Inflammatory macrophage treated with lipopolysaccharide for 1 hour (primary cell): ENCODE measurements at regions not wholly inside any gene's neighbourhood (a gene's known extent, or its start where the extent isn't known, plus 50 kb on each side); places are given as distances from the start of the nearest gene placed in this dataset.

ENCODE experiments used
- DNase-seq, 2 donors: peaks; one replicate each; pipeline ENCODE4 v3.0.0-alpha.2; 2020 to 2022

DNA sequence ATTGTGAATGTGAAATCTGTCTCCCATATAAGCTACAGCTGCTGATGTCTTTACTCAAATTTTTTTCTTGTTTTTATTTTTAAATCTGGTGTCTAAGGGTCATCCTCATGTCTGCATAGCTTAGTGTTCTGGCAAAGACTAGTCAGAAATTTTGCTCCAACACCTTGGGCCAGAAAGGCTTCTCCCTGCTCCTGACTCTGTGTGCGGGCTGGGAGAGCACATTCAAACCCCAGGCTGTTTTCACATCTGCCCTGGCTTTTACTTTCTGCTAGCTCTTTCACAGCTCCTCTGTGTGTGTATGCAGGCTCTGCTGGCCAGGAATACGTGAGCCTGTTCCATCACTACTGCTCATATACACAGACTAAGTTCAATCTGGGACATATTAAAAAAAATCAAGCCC, 102.9 kb upstream of the RIOK3 start:
- no peak for DNase-seq

DNA sequence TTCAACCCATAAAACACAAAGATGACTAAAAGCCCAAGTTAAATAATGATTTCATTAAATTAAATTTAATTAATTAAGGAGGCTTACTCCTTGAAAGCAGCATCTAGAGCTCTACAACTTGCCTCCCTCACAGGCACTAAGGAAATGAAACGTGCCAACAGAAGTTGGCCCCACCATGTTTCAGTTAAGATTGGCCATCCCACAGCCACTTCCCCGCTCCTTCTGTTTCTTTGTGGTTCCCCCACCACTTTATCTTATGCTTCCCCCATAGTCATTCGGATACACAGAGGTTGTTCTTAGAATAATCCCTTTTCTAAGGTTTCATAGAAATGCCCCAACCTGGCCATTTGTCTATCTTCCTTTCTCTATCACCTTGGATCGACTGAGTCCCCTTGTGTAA, 101.6 kb upstream of the RIOK3 start:
- DNase-seq = no peak

DNA sequence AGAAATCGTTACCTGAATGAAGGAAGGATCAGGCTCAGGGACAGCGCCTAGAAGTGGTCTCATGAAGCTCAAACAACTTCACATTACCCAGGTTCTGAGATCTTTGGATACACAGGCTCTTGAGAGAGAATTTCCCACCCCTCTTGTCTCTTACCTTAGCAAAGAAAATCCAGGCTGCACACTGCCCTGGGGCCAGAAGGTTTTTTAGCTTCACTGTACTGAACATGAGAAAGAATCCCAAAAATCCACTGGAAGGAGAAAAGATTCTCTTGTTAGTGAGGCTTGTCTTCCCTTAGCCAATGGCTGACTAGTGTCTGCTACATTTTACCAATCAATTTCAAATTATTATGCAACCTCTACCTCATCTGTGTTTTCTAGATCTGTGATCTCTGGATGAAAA, 101.0 kb upstream of the RIOK3 start:
- no peak for DNase-seq

DNA sequence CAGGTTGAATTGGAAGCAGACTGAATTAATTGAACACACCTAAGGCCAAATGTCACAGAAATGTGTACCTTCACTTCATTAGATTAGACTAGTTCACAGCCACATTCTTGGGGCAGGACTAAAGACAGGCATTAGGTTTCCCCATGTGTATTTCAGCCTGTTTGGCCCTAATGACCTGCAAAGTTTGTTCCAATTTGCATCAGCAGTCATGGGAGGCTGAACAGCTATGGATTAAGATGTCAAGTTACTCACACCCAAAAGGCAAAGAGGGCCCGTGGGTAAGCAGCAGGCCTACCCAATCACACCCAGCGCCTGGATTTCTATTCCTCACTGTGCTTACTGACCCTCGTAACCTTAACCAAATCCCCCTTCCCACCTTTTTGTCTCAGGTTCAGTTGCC, 99.6 kb upstream of the RIOK3 start:
- no peak for DNase-seq

DNA sequence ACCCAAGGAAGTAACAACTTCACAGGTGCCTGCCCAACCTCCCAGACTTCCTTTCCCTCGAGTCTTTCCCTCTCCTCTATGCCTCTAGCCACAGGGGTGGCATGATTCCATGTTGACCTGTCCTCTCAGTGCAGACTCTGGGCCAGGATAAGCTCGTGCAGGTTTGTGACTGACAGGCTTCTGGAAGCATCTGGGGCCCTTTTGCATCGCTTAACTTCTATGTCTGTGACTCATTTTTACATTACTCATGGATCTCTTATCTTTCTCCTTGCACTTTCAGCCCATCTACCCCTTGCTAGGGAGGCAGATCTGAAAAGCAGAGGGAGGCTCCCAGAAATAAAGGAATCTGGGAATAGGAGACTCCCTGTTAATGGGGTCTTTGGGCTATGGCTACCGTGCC, 98.5 kb upstream of the RIOK3 start:
- no peak for DNase-seq

DNA sequence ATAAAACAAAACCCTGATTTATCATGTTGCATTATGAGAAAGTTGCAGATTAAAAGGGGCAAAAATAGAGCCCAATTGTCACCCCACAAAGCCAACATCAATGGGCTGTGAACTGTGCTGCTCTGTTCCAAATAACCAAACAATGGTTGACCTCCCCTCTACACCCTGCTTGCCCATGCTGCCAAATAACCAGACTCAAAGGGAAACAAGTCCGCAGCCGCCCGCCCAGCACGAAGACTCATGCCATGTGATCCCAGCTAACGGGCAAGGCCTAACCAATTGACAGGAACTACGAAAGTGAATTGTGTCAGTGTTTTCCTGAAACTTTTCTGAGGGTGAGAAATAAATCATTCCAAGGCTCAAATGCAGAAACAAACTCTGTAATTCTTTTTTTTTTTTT, 97.9 kb upstream of the RIOK3 start:
- DNase-seq = no peak

DNA sequence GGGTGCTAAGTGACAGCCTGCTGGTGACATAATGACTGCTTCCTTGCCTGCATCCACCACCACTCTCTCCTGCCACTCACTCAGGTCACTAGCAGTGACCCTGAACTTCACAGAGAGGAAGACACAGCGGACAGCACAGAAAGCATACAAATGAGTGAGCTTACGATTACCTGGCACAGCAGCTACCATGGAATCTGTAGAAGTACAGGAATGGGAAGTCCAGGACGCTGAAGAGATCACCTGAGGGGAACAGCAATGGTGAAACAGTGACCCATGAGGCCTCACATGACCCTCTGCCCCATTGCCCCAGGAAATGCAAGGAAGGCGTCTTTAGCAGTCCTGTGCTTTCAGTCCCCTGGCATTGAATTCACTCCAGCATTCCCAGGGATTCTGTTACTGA, 96.7 kb upstream of the RIOK3 start:
- no peak for DNase-seq

DNA sequence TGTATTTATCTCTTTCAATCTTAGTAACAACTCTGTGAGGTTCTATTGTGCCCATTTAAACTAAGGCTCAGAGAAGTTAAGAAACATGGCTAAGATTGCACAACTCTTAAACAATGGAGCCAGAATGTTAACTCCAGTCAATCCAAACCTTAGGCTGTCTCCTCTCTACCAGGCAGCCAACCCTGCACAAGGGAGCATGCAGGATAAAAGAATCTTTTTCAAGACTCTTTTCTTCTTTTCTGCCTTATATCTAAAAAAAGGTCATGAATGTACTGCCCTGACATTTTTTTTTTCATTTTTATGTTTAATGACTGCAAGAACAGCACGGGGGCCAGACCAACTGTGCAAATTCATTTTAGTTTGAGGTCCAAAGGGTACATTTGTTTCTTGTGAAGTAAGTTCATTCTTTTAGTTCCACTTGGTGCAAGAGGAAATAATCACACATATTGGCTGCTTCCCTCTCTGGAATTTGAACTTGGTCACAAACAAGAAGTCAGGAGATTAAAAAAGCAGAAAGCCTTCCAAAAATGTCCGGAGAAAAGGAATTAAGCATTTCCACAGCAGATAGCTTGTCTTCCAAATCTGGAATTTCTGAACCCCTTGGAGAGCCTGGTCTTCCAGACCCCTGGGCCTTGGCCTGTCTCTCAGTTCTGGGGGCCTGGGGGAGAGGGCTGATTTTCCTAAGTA, 96.0 kb upstream of the RIOK3 start:
- no peak for DNase-seq

DNA sequence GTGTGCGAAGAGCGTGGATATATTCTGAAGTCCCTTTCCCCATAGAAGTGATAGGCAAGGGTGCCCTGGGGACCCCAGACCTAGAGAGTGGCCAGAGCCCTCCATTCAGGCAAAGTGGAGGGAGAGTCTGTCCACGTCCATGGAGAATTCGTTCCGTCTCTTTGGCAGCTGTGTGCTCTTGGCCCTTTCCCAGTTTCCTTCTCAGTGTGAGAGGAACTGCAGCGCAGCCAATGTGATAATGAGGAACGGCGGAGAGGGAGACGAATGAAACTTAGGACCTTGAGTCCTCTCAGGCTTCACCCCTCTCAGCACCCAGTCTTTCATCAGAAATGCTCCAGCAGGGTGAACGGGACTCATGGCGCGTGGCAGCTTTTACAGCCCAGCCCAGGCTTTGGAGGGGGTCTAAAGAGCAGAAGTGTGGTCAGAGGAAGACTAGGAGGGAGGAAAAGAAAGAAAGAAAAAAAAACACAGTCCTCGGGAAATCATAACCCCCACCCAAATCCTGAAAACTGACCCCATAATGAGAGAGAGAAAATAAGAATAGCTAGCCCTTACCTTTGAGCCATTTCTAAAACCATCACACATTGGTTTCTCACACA, 95.0 kb upstream of the RIOK3 start:
- DNase-seq = no peak

DNA sequence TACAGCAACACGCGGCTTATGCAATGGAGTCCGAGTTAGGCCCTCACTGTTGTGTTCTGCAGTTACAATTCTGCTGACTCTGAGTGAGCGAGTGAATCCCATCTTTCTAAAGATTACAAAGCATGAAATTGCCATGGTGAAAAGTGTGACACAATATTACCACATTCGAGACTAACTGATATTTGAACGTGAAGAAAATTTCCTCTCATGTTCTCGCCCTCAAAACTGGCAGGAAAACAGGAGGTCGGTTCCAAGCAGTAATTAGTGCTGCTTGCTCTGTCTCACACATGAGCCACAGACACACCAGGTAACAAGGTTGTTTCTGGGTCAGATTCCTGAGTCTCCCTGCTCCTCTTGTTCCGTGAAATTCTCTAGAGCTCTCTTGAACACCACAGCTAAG, 93.7 kb upstream of the RIOK3 start:
- no peak for DNase-seq

DNA sequence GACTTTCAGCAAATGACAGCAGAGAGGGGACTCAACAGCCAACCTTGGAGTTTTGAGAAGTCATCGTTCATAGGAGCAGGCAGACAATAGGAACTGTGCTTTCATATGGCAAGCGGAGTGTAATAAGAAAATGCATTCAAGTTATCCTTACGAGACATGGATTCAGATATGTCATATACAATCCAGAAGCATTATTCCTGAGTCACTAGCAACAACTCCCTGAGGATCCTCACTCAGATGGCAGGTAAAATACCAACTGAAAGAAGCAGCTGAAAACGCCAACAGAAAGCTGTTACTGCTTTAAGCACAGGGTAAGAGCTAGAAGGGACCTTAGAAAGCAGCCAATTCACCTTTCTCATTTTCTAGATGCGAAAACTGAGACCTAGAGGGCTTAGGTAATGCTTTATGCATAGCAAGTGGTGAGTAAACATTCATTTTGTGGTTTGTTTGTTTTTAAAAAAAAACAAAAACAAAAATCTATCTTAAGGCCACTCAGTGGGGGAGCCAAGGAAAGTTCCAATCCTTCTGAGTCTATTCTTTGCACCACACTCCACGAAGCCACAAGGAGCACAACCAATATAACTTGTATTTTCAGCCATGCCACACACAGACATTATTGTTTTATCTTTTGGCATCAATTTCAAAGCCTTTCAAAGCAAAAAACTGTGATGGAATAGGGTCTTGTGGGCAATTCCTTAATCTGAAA, 89.1 kb upstream of the RIOK3 start:
- no peak for DNase-seq

DNA sequence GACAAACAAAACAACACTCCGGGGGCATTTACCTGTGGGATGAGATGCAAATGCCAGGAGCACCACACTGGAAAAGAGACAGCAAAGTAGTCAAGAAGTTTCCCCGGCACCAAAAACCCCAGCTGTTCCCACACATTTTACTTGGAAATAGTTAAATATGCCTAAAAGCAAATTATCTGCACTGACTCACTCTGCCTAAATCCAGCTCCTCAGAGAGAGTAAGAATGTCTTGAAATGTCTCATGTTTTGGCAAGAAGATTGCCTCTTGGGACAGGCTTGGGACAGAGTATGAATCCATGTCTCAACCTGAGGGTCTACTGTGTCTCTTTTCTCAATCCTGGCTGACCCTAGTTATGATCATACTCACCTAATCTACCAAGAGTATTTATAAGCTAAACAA, 87.5 kb upstream of the RIOK3 start:
- no peak for DNase-seq

DNA sequence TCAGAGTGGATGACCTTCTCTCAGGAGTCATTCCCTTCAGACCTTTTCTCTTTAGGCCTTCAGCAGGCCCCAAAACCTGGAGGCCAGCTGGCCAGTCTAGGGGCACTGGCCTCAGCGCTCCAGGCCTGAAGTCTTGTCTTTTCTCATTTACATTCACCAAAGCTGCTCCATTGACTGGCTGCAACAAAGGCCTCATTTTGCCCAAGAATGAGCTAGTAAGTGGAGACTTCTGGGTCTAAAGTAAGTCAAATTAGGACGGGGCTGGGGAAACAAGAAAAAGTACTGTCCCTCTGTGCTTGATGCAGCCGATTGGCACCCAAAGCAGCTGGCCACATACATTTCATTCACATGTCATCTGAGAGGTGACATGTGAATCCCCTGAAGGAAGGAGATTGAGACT, 83.8 kb upstream of the RIOK3 start:
- no peak for DNase-seq

DNA sequence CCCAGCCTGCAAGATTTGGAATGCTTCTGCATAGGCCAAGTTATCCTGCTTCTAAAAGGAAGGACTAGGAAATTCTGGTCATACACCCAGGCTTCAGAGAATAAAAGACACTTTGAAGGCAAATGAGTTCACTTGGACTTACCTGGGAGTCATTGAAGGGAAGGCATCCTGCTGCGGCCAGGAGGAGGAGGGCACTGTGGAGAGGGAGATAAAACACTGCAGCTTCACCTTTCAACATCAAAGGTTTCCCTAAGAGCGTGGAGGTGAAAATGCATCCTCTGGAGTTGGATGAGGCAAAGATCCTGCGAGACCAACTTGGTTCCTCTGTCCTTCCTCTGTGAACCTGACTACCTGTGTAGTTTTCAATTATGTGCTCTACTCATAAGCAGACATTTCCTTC, 79.5 kb upstream of the RIOK3 start:
- DNase-seq = no peak

DNA sequence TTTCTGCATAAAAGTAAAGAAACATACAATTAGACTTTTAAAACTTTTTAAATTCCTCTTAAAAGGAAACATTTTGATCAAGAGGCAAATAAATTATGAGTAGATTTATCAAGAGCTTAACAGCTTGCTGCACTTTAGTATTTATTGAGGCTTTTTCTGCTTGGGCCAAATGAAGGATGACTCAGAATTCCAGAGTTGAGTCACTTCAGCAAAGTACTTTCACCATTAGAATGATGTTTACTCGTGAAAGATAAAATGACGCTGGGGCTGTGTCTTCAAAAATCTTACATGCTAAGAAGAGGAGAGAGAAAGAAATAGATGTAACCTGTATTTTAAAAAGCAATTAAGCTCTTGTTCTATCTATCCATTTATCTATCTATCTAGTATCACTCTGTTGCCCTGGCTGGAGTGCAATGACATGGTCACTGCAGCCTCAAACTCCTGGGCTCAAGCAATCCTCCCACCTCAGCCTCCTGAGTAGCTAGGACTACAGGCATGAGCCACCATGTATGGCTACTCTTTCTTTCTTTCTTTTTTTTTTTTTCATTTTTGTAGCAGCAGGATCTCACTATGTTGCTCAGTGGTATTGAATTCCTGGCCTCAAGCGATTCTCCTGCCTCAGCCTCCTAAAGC, 75.3 kb upstream of the RIOK3 start:
- DNase-seq = no peak

DNA sequence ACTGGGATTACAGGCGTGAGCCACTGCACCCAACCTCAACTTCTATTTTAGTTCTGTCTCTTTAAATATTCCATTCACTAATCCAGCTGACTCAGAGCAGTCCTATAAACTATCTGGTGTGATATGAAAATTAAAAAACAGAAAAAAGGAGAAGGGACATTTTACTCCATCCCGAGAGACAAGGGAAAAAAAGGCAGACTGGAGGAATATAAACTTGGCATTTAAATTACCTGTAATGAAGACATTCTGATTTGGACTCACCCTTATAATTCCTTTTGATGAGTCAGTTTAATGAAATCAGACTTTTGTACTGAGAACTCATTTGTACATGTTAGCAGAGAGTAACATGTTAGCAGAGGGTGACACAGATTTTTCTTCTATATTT, 74.8 kb upstream of the RIOK3 start:
- DNase-seq = no peak

DNA sequence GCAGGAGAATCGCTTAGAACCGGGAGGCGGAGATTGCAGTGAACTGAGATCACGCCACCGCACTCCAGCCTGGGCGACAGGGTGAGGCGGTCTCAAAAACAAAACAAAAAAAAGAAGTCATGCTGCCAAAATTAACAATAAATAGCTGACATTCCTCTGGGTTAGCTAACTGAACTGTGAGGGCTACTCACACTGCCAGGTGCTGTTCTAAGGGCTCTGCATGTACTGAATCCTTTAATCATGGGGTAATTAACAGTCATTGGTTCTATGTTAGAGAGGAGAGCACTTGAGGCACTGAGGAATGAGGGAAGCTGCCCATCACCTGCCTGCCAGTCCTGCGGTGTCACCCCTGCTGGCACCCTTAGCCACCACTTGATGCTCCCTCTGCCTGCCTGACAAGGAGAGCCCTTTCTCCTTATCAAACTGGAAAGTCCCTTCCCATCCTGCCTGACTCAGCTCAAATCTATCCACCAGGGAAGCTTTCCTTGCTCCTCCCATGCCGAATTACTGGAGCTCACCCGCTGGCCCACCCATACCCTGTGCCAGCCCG, 73.0 kb upstream of the RIOK3 start:
- DNase-seq = no peak

DNA sequence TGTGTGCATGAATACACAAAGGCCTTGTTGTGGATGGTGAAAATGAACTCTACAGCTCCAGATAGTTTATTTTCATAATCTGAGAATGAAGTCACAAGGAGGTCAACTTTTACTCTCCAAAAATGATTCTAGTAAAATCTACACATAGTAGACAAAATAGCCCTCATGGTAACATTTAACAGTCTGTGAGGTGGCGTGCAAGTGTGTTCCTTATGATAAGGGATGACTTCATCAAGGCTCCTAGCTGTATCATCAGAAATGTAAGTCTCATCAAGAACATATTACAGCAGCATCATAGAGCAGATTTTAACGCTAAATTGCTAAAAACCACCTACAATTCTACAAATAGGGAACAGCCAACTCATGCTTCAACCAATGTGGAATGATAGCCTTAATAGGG, 72.3 kb upstream of the RIOK3 start:
- no peak for DNase-seq

DNA sequence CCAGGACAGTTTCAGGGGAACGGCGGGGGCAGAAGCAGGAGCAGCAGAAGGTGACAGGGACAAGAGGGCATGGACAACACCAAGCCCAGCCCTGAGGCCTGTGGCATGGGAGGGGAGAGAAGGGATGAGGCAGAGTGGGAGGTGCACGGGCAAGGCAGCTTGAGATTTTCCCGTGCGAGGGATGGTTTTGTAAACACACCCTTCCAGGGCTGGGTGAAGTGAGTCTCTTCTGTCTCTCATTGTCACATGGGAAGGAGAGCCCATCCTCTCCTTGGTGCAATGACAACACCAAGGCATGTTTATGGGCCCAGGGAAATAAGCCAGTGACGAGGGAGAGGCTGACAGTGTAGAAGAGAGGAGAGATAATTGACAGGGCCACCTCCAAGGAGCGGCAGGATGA, 69.6 kb upstream of the RIOK3 start:
- no peak for DNase-seq

DNA sequence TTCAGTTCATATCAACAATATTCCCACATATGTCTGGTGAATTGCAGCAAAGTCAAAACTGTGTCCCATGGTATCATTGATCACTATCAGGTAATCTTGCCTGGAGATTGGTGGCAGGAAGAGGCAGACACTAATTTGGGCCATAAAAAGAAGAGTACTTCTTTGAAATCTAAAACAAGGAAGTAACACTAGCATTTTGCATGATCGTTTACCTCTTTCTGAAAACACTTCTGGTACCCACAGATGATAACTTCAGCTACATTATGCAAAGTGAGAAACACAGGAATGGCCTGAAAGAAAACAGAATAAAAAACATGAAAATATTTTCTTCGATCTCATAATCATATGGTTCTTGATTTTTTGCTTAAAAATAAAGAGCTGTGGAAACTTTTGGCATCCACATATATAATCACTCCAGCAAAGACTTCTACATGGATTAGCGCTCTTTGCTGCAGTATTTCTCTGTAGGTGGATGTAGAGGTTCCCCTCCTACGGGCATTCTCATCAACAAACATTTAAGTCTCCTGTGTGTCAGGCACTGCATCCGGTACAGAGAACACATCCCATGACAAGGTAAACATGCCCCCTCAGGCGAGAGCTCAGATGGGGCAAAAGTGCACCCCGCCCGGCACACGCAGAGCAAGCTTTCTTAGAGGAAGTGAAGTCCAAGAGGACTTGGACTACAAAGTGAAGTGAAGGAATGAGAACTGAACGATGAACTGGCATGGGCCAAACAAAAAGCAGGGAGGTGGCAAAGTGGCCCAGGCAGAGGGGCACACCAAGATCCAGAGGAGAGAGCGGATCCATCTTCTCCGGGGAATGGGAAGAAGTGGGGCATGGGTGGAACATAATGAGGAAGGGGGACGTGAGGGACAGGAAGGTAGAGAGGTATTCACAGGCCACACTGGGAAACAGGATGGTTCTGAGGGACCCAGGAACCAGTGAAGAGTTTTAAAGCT, 68.0 kb upstream of the RIOK3 start:
- DNase-seq = no peak

DNA sequence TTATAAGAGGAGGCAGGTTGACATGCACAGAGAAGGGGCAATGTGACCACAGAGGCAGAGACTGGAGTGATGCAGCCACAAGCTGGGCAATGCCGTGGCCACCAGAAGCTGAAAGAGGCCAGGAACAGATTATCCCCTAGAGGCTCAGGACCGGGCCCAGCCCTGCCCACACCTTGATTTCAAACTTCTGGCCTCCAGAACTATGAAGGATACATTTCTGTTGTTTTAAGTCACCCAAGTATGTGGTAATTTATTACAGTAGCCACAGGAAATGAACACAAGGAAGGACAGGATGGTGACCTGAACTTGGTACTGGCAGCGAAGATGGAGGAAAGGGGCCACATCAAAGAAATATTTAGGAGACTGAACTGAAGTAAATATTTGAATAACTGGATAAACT, 66.8 kb upstream of the RIOK3 start:
- DNase-seq = no peak

DNA sequence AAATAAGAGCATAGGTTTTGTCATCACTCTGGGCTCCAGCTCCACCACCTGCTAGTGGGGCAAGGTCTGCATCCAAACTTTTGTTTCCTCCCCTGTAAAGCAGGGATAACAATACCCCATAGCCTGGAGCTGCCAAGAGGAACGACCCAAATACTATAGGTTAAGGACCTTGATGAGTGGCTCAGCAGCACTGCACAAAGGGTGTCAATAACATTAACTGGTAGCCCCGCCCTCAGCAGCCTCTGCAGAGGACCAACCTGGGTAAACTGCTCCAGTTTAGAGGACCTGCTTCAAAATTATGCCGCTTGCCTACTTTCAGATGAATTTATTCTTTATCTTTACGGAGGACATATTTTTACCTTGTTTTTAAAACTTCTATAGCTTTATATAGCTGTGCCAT, 65.8 kb upstream of the RIOK3 start:
- DNase-seq = no peak

DNA sequence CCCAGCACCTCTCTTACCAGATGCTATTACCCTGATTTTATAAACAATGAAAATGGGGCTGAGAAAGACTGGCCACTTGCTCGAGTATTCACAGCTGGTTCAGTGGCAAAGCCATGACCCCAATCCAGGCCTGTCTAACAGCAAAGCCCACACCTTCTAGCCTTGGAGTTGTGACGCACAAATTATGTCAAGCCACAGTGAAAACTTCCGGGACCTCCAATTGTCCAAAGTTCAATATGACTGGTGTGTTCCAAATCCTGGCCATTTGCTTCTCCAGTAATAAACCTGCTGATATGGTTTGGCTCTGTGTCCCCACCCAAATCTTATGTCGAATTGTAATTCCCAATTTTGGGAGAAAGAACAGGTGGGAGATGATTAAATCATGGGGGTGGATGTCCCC, 64.7 kb upstream of the RIOK3 start:
- no peak for DNase-seq
